Spleen (tissue), 7 donors: ENCODE measurements at regions not wholly inside any gene's neighbourhood (a gene's known extent, or its start where the extent isn't known, plus 50 kb on each side); places are given as distances from the start of the nearest gene placed in this dataset.

Experiments used
- CTCF ChIP-seq, 11 experiments: fragments of 200-600 bp in 7 of 11; fragments of 450-650 bp in 4 of 11; sonication (generic) in 4 of 11; IDR thresholded peaks in 8 of 11; conservative IDR thresholded peaks in 3 of 11; 1 replicate in 7 of 11; 2 replicates in 4 of 11; pipeline versions ENCODE4 v1.4.0 to v1.8.0; 2016 to 2021; ENCODE audit warnings: antibody characterized with exemption in 11 of 11, inconsistent platforms in 4 of 11, mild to moderate bottlenecking in 1 of 11
- POLR2A ChIP-seq, 3 donors: fragments of 450-650 bp; IDR thresholded peaks; one replicate each; pipeline ENCODE4 v1.5.1; 2017; ENCODE audit warnings: antibody characterized with exemption in 3 of 3, mild to moderate bottlenecking in 1 of 3
- donor health status: DM: no; HTN: no; CAD: no; lungs with moderate emphysema.
- donor health status: DM: no; HTN: no; CAD: no.
- donor health status: DM: no; HTN: no; CAD: no.

- TF ChIP-seq CTCF (IDR thresholded peaks at IDR 0.05 in 8 of 11, conservative IDR thresholded peaks at IDR 0.05 in 3 of 11) (no peak), POLR2A (IDR thresholded peaks at IDR 0.05) (no peak)
Measured at GRCh38 chr10:20726381-20726780, 170.7 kb downstream of the NEBL start.
